H1 (cell line): ENCODE measurements at regions not wholly inside any gene's neighbourhood (a gene's known extent, or its start where the extent isn't known, plus 50 kb on each side); places are given as distances from the start of the nearest gene placed in this dataset.

Experiments
- CTCF ChIA-PET: fragments of 300-600 bp; sonication (Branson Sonifier 250); formaldehyde crosslinking; loops from one replicate; lab custom pipeline; 2021; ENCODE audit not compliant: partially characterized antibody; lab: Charles Lee
- POLR2A ChIA-PET: fragments of 300-600 bp; sonication (Branson Sonifier 250); formaldehyde crosslinking; loops from one replicate; lab custom pipeline; 2021; ENCODE audit warnings: inconsistent platforms; ENCODE audit not compliant: partially characterized antibody; lab: Charles Lee
- DNase-seq, 2 experiments: peaks; one replicate each; pipeline versions ENCODE4 v3.0.0 to v3.0.0-alpha.2; 2010 to 2022; ENCODE audit warnings: low spot score in 2 of 2, low read depth in 1 of 2, mixed read lengths in 1 of 2
- FAIRE-seq: peaks from 2 replicates; lab custom pipeline; 2011; peaks lifted over from hg19 to GRCh38; lab: Jason Lieb, UNC
- H2AFZ ChIP-seq: 2 replicates; pipeline ENCODE4 v1.8.1; 2012; ENCODE audit warnings: low read length, inconsistent platforms
- H2AK5ac ChIP-seq: 2 replicates; pipeline ENCODE4 v1.6.1; 2013; ENCODE audit warnings: low read depth, low read length
- H2BK120ac ChIP-seq: replicated peaks from 2 replicates; pipeline ENCODE3; 2013; ENCODE audit warnings: low read depth, low read length, inconsistent platforms
- H2BK12ac ChIP-seq: 2 replicates; pipeline ENCODE4 v1.6.1; 2013; ENCODE audit warnings: low read depth, low read length
- H2BK15ac ChIP-seq: 2 replicates; pipeline ENCODE4 v1.6.1; 2013; ENCODE audit warnings: low read length
- H2BK20ac ChIP-seq: 2 replicates; pipeline ENCODE4 v1.6.1; 2013; ENCODE audit warnings: low read length
- H2BK5ac ChIP-seq: 2 replicates; pipeline ENCODE4 v1.6.1; 2013; ENCODE audit warnings: low read depth, low read length
- H3K14ac ChIP-seq: 2 replicates; pipeline ENCODE4 v1.6.1; 2013; ENCODE audit warnings: inconsistent platforms; ENCODE audit not compliant: insufficient read length
- H3K18ac ChIP-seq: 2 replicates; pipeline ENCODE4 v1.6.1; 2013; ENCODE audit warnings: low read length; ENCODE audit errors: extremely low read depth
- H3K23ac ChIP-seq: 2 replicates; pipeline ENCODE4 v1.6.1; 2013; ENCODE audit warnings: inconsistent platforms; ENCODE audit not compliant: insufficient read length
- H3K23me2 ChIP-seq: 2 replicates; pipeline ENCODE4 v1.6.1; 2013; ENCODE audit warnings: low read depth, low read length
- H3K27ac ChIP-seq: 2 replicates; pipeline ENCODE4 v1.6.1; 2011; ENCODE audit warnings: low read depth, low read length, inconsistent platforms
- H3K27me3 ChIP-seq, 4 experiments: replicated peaks in 1 of 4; 1 replicate in 1 of 4; 2 replicates in 3 of 4; pipeline versions ENCODE4 v1.6.1 to v1.8.1; 2011 to 2013; ENCODE audit warnings: low read length in 3 of 4, mild to moderate bottlenecking in 3 of 4, inconsistent platforms in 2 of 4, mixed read lengths in 2 of 4, moderate library complexity in 1 of 4; ENCODE audit not compliant: control insufficient read depth in 3 of 4, insufficient read depth in 3 of 4; ENCODE audit errors: extremely low read depth in 1 of 4
- H3K36me3 ChIP-seq, 4 experiments: 2 replicates each; pipeline versions ENCODE4 v1.6.1 to v1.8.1; 2011 to 2013; ENCODE audit warnings: mild to moderate bottlenecking in 4 of 4, low read length in 3 of 4, moderate library complexity in 2 of 4, control low read depth in 1 of 4, inconsistent platforms in 1 of 4; ENCODE audit not compliant: insufficient read depth in 4 of 4, control insufficient read depth in 2 of 4
- H3K4ac ChIP-seq: replicated peaks from 2 replicates; pipeline ENCODE3; 2013; ENCODE audit warnings: low read length, low read depth, mixed read lengths, inconsistent platforms; ENCODE audit not compliant: insufficient read length
- H3K4me1 ChIP-seq, 4 experiments: replicated peaks in 1 of 4; 1 replicate in 1 of 4; 2 replicates in 3 of 4; pipeline versions ENCODE4 v1.6.1 to v1.8.1; 2011 to 2013; ENCODE audit warnings: low read length in 3 of 4, inconsistent platforms in 2 of 4, mixed read lengths in 1 of 4; ENCODE audit not compliant: insufficient read depth in 4 of 4, control insufficient read depth in 3 of 4
- H3K4me2 ChIP-seq, 2 experiments: 2 replicates each; pipeline versions ENCODE4 v1.6.1 to v1.8.1; 2011 to 2013; ENCODE audit warnings: low read depth in 2 of 2, low read length in 2 of 2, control low read depth in 1 of 2, inconsistent platforms in 1 of 2, mild to moderate bottlenecking in 1 of 2; ENCODE audit not compliant: insufficient read depth in 1 of 2
- H3K4me3 ChIP-seq, 4 experiments: fragments of 200-600, 300-600 bp in 1 of 4; sonication (generic), shearing (Covaris generic), sonication (Bioruptor Twin) in 1 of 4; 2 replicates each; pipeline versions ENCODE4 v1.5.1 to v1.8.1; 2011 to 2016; ENCODE audit warnings: low read length in 4 of 4, low read depth in 3 of 4, control low read depth in 2 of 4, inconsistent platforms in 2 of 4, mild to moderate bottlenecking in 2 of 4, mixed read lengths in 1 of 4, moderate library complexity in 1 of 4; ENCODE audit not compliant: insufficient read depth in 2 of 4; ENCODE audit errors: extremely low read depth in 1 of 4
- H3K56ac ChIP-seq: replicated peaks from 2 replicates; pipeline ENCODE3; 2013; ENCODE audit warnings: low read depth, mild to moderate bottlenecking, mixed read lengths, low read length, inconsistent platforms; ENCODE audit not compliant: insufficient read length
- H3K79me1 ChIP-seq: 2 replicates; pipeline ENCODE4 v1.6.1; 2013; ENCODE audit warnings: low read depth, low read length, control low read depth
- H3K79me2 ChIP-seq, 2 experiments: 2 replicates each; pipeline versions ENCODE4 v1.6.1 to v1.8.1; 2012 to 2013; ENCODE audit warnings: low read length in 2 of 2, mild to moderate bottlenecking in 2 of 2, inconsistent platforms in 1 of 2; ENCODE audit not compliant: insufficient read depth in 2 of 2, control insufficient read depth in 1 of 2
- H3K9ac ChIP-seq, 4 experiments: replicated peaks in 1 of 4; 1 replicate in 1 of 4; 2 replicates in 3 of 4; pipeline versions ENCODE4 v1.6.1 to v1.8.1; 2011 to 2013; ENCODE audit warnings: low read depth in 3 of 4, low read length in 3 of 4, control low read depth in 2 of 4, mild to moderate bottlenecking in 2 of 4, moderate library complexity in 2 of 4, inconsistent platforms in 1 of 4; ENCODE audit errors: extremely low read depth in 1 of 4
- H3K9me3 ChIP-seq, 2 experiments: 2 replicates each; pipeline versions ENCODE4 v1.6.1 to v1.8.1; 2012 to 2013; ENCODE audit warnings: mild to moderate bottlenecking in 2 of 2, moderate library complexity in 2 of 2, control low read depth in 1 of 2, inconsistent platforms in 1 of 2, low read depth in 1 of 2, low read length in 1 of 2, mixed read lengths in 1 of 2; ENCODE audit not compliant: insufficient read depth in 2 of 2
- H4K20me1 ChIP-seq, 2 experiments: replicated peaks in 1 of 2; 2 replicates each; pipeline versions ENCODE3 to v1.8.1; 2011 to 2013; ENCODE audit warnings: inconsistent platforms in 2 of 2, low read length in 2 of 2, mild to moderate bottlenecking in 1 of 2; ENCODE audit not compliant: insufficient read depth in 2 of 2, control insufficient read depth in 1 of 2
- H4K5ac ChIP-seq: 2 replicates; pipeline ENCODE4 v1.6.1; 2013; ENCODE audit warnings: low read length, low read depth, mixed read lengths, inconsistent platforms; ENCODE audit not compliant: insufficient read length
- H4K8ac ChIP-seq: 2 replicates; pipeline ENCODE4 v1.8.0; 2013; ENCODE audit warnings: mild to moderate bottlenecking, moderate library complexity, low read length, inconsistent platforms; ENCODE audit not compliant: insufficient read depth; ENCODE audit errors: extremely low read depth
- H4K91ac ChIP-seq: replicated peaks from 2 replicates; pipeline ENCODE3; 2013; ENCODE audit warnings: low read length, mixed read lengths, inconsistent platforms; ENCODE audit not compliant: insufficient read length
- ATF2 ChIP-seq: IDR thresholded peaks from 2 replicates; pipeline ENCODE4 v1.6.1; 2012; ENCODE audit warnings: low read length, inconsistent platforms
- RBBP5 ChIP-seq: IDR thresholded peaks from 2 replicates; pipeline ENCODE4 v1.7.1; 2012; ENCODE audit warnings: low read depth, mild to moderate bottlenecking, inconsistent platforms, low read length, moderate library complexity, borderline replicate concordance
- SP1 ChIP-seq: IDR thresholded peaks from 2 replicates; pipeline ENCODE4 v1.6.1; 2011; ENCODE audit warnings: low read depth, low read length
- TBP ChIP-seq: IDR thresholded peaks from 2 replicates; pipeline ENCODE4 v1.6.1; 2011; ENCODE audit warnings: low read depth, low read length, improper control_type of control experiment
- TCF12 ChIP-seq: IDR thresholded peaks from 2 replicates; pipeline ENCODE4 v1.6.1; 2011; ENCODE audit warnings: low read depth, mild to moderate bottlenecking, low read length
- WGBS, 2 experiments: shearing (Covaris generic) in 1 of 2; methylation state at CpG; one replicate each; pipeline versions ENCODE4 v1.1.6 to v1.1.7; 2013 to 2015; ENCODE audit warnings: low lambda C conversion rate in 2 of 2, mixed read lengths in 2 of 2, inconsistent platforms in 1 of 2, low coverage in 1 of 2, missing lambda C conversion rate in 1 of 2; ENCODE audit not compliant: insufficient replicate concordance in 2 of 2, insufficient coverage in 1 of 2, insufficient read length in 1 of 2; ENCODE audit errors: extremely low coverage in 1 of 2, missing lambda C conversion rate in 1 of 2; 5-methylcytosine and 5-hydroxymethylcytosine counted together

- no peak overlapping the region for H3K27ac ChIP-seq
- no peak for FAIRE-seq
- CTCF ChIA-PET = no interaction called here
Measured at GRCh38 chr7:89507034-89507433, 647.2 kb upstream of the STEAP1 start.

More at GRCh38 chr7:89507034-89507433, 647.2 kb upstream of the STEAP1 start:
- Histone ChIP-seq H3K79me1 (no peaks in the 10 kb centered on the region), H2BK12ac (no peak overlapping the region), H3K23ac (no peak overlapping the region), H3K14ac (no peak overlapping the region), H3K18ac (no peak overlapping the region), H3K4me3 (no peak overlapping the region), H2AFZ (no peak overlapping the region), H2BK120ac (no peak overlapping the region), H3K4me2 (no peak overlapping the region), H3K56ac (no peak overlapping the region), H3K4me1 (no peaks in the 10 kb centered on the region), H2BK5ac (no peak overlapping the region), H2BK15ac (no peak overlapping the region), H3K79me2 (no peaks in the 10 kb centered on the region), H3K23me2 (peaks cover 2% of the 10 kb centered on the region; the same call in 1 of the 2 replicates), H4K91ac (no peak overlapping the region), H3K27me3 (no peaks in the 10 kb centered on the region), H4K20me1 (no peaks in the 10 kb centered on the region), H2BK20ac (no peak overlapping the region), H3K36me3 (no peaks in the 10 kb centered on the region), H3K9ac (no peak overlapping the region), H4K5ac (no peak overlapping the region), H4K8ac (no peak overlapping the region), H3K9me3 (no peaks in the 10 kb centered on the region), H2AK5ac (no peak overlapping the region), H3K4ac (no peak overlapping the region)
- TF ChIP-seq TBP (no peak), ATF2 (no peak), SP1 (no peak), TCF12 (no peak), RBBP5 (no peak)
- WGBS, 2 experiments = 96% methylated on average over 3 of the region's 3 CpGs; no CpG with 5 or more reads in 1 of the 2 experiments
- POLR2A ChIA-PET = no interaction called here
- no peak for DNase-seq
